SU-DHL-6 (cell line): ENCODE measurements at regions not wholly inside any gene's neighbourhood (a gene's known extent, or its start where the extent isn't known, plus 50 kb on each side); places are given as distances from the start of the nearest gene placed in this dataset.
"Not testable (repeated sequence)": the region's sequence is repeated elsewhere in the genome, so short reads cannot be mapped to it uniquely, and the experiment has no call there.

Experiments used
- H2AFZ ChIP-seq: fragments of 200-600 bp; sonication (generic); 2 replicates; pipeline ENCODE4 v1.6.1; 2014; ENCODE audit warnings: low read depth, mild to moderate bottlenecking, moderate library complexity, mixed read lengths, antibody characterized with exemption, low read length; ENCODE audit not compliant: severe bottlenecking
- H3F3A ChIP-seq: fragments of 200-600 bp; shearing (Covaris generic); 2 replicates; pipeline ENCODE4 v1.6.0; 2016; ENCODE audit warnings: antibody characterized with exemption, mild to moderate bottlenecking; ENCODE audit not compliant: insufficient read depth
- H3K27ac ChIP-seq: fragments of 200-600 bp; sonication (generic); 2 replicates; pipeline ENCODE4 v1.5.1; 2016; ENCODE audit warnings: low read depth, mild to moderate bottlenecking, low read length, moderate library complexity, mixed read lengths
- H3K27me3 ChIP-seq: fragments of 200-600 bp; sonication (generic), shearing (Covaris generic); 2 replicates; pipeline ENCODE4 v1.6.0; 2014; ENCODE audit warnings: mild to moderate bottlenecking, low read length
- H3K36me3 ChIP-seq: fragments of 200-600 bp; sonication (generic); 2 replicates; pipeline ENCODE4 v1.6.1; 2014; ENCODE audit warnings: mild to moderate bottlenecking, low read length, mixed read lengths
- H3K4me2 ChIP-seq: fragments of 300-600, 200-600 bp; shearing (Covaris generic), sonication (generic); 2 replicates; pipeline ENCODE4 v1.6.0; 2014; ENCODE audit warnings: low read length, low read depth, mild to moderate bottlenecking; ENCODE audit not compliant: poor library complexity, severe bottlenecking
- H3K4me3 ChIP-seq: fragments of 200-600 bp; sonication (generic); 2 replicates; pipeline ENCODE4 v1.5.1; 2014; ENCODE audit warnings: antibody characterized with exemption, low read length, mild to moderate bottlenecking, mixed read lengths; ENCODE audit not compliant: insufficient read depth, poor library complexity, severe bottlenecking
- H3K79me2 ChIP-seq: fragments of 200-600 bp; sonication (generic); 2 replicates; pipeline ENCODE4 v1.6.1; 2014; ENCODE audit warnings: mild to moderate bottlenecking, low read length, moderate library complexity; ENCODE audit not compliant: insufficient read depth
- H3K9ac ChIP-seq: fragments of 200-600 bp; sonication (generic); 2 replicates; pipeline ENCODE4 v1.7.0; 2014; ENCODE audit warnings: mild to moderate bottlenecking, low read length
- H3K9me2 ChIP-seq: fragments of 200-600 bp; sonication (generic); replicated peaks from 2 replicates; pipeline ENCODE4 v1.6.1; 2014; ENCODE audit warnings: low read length; ENCODE audit not compliant: insufficient read depth
- H3K9me3 ChIP-seq: fragments of 200-600 bp; sonication (generic); 2 replicates; pipeline ENCODE4 v1.6.1; 2014; ENCODE audit warnings: low read length, mixed read lengths; ENCODE audit not compliant: insufficient read depth
- H4K20me1 ChIP-seq: fragments of 200-600 bp; sonication (generic); 2 replicates; pipeline ENCODE4 v1.6.1; 2014; ENCODE audit warnings: low read depth, mild to moderate bottlenecking, antibody characterized with exemption, low read length, moderate library complexity, mixed read lengths
- EZH2phosphoT487 ChIP-seq: fragments of 200-600 bp; sonication (generic), shearing (Covaris generic); conservative IDR thresholded peaks from 2 replicates; pipeline ENCODE4 v1.6.1; 2018; ENCODE audit warnings: mild to moderate bottlenecking, antibody characterized with exemption, low read length, moderate library complexity, mixed read lengths
- TF ChIP-seq, protein P1 (sequence below): fragments of 200-600 bp; sonication (generic); IDR thresholded peaks from one replicate; pipeline ENCODE4 v1.5.1; 2017; ENCODE audit warnings: antibody characterized with exemption, mild to moderate bottlenecking, low read length, moderate library complexity; ENCODE audit not compliant: insufficient read depth, poor library complexity, severe bottlenecking

- Histone ChIP-seq H3K9ac (no peak overlapping the region), H3K79me2 (no peaks in the 10 kb centered on the region), H3K36me3 (no peaks in the 10 kb centered on the region), H3F3A (no peaks in the 10 kb centered on the region), H3K4me3 (no peak overlapping the region), H3K4me2 (no peak overlapping the region), H3K9me3 (no peaks in the 10 kb centered on the region), H4K20me1 (no peaks in the 10 kb centered on the region), H3K27ac (no peak overlapping the region), H2AFZ (no peak overlapping the region), H3K27me3 (no peaks in the 10 kb centered on the region), H3K9me2 (no peaks in the 10 kb centered on the region)
- no peak for TF ChIP-seq EZH2phosphoT487
- TF ChIP-seq, protein P1, sequence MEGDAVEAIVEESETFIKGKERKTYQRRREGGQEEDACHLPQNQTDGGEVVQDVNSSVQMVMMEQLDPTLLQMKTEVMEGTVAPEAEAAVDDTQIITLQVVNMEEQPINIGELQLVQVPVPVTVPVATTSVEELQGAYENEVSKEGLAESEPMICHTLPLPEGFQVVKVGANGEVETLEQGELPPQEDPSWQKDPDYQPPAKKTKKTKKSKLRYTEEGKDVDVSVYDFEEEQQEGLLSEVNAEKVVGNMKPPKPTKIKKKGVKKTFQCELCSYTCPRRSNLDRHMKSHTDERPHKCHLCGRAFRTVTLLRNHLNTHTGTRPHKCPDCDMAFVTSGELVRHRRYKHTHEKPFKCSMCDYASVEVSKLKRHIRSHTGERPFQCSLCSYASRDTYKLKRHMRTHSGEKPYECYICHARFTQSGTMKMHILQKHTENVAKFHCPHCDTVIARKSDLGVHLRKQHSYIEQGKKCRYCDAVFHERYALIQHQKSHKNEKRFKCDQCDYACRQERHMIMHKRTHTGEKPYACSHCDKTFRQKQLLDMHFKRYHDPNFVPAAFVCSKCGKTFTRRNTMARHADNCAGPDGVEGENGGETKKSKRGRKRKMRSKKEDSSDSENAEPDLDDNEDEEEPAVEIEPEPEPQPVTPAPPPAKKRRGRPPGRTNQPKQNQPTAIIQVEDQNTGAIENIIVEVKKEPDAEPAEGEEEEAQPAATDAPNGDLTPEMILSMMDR, result no peak
Observed at GRCh38 chr12:87597114-87597513, 432.1 kb downstream of the C12orf50 start.

- no peaks in the 10 kb centered on the region for H3K79me2 ChIP-seq
- no peaks in the 10 kb centered on the region for H3K9me3 ChIP-seq
- no peak overlapping the region for H3K4me2 ChIP-seq
- H3K4me3 ChIP-seq, result no peak overlapping the region
- no peak overlapping the region for H3K27ac ChIP-seq
- H2AFZ ChIP-seq, result no peak overlapping the region
- no peaks in the 10 kb centered on the region for H3K27me3 ChIP-seq
- no peaks in the 10 kb centered on the region for H3K9me2 ChIP-seq
- H4K20me1 ChIP-seq, result no peaks in the 10 kb centered on the region
- no peaks in the 10 kb centered on the region for H3F3A ChIP-seq
- H3K36me3 ChIP-seq, result no peaks in the 10 kb centered on the region
- TF ChIP-seq, protein P1, result no peak
- TF ChIP-seq EZH2phosphoT487, result no peak
- no peak overlapping the region for H3K9ac ChIP-seq
Observed at GRCh38 chr12:87596636-87597035, 432.6 kb downstream of the C12orf50 start.

DNA sequence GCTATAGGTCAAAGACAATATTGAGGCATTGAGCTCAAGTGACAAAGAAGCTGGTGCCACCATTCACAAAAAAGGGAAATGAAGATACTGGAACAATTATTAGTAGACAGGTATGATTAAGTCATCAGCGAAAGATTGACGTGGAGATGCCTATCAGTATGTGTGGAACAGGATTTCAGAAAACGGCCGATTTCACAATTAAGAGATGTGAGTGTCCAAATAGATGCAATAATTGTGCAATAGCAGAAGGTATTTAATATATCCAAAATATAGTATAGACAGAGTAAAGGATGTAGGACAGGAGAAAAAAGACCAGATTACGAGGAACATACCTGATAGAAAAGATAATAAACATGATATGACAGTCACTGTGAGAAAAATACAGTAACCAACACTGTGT is 433.1 kb downstream of the C12orf50 start:
- Histone ChIP-seq H3K9ac (no peak overlapping the region), H3K4me2 (no peak overlapping the region), H3K79me2 (no peaks in the 10 kb centered on the region), H4K20me1 (no peaks in the 10 kb centered on the region), H3K4me3 (no peak overlapping the region), H2AFZ (no peak overlapping the region), H3F3A (no peaks in the 10 kb centered on the region), H3K9me3 (no peaks in the 10 kb centered on the region), H3K27me3 (no peaks in the 10 kb centered on the region), H3K36me3 (no peaks in the 10 kb centered on the region), H3K27ac (no peak overlapping the region), H3K9me2 (no peaks in the 10 kb centered on the region)
- no peak for TF ChIP-seq EZH2phosphoT487

DNA sequence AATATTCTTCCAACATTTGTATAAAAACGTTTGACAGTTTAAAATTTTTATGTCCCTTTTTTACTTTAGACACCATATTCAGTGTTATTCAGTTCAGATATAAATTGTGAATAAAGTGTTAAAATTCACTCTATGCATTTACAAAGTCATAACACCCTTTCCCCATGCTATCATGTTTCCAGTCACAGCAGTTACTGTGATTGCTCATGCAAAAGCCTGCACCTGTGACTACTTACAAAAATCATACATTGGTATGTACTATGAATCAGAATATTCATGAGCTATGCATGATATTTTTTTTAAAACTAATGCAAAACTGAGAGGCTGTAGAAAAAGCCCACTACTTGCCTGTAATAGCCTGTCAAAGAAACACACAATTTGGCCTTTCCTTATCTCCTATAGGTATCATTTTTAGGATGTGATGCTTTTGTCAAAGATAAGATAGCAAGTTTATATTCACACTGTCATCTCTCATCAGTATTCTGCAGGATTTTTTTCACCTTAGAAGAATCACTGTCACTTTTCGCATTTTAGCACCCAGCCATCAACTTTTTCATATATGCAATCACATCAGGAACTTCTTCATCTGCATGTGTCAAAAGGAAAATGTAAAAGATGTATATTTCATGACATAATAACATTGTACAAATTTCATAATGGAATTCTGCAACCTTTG is 443.2 kb downstream of the C12orf50 start:
- Histone ChIP-seq H3K27ac (no peak overlapping the region), H3K27me3 (no peaks in the 10 kb centered on the region), H3K79me2 (no peaks in the 10 kb centered on the region), H3K4me3 (no peak overlapping the region), H2AFZ (no peak overlapping the region), H3K9me2 (no peaks in the 10 kb centered on the region), H3K4me2 (no peak overlapping the region), H4K20me1 (no peaks in the 10 kb centered on the region), H3K9ac (no peak overlapping the region), H3K36me3 (no peaks in the 10 kb centered on the region), H3F3A (no peaks in the 10 kb centered on the region), H3K9me3 (no peaks in the 10 kb centered on the region)
- TF ChIP-seq EZH2phosphoT487, result no peak
- TF ChIP-seq, protein P1, result no peak

- not testable (repeated sequence) for H3K79me2 ChIP-seq, H3K9me2 ChIP-seq, H3K27ac ChIP-seq, H4K20me1 ChIP-seq, H2AFZ ChIP-seq, H3K9me3 ChIP-seq, H3K4me2 ChIP-seq, H3F3A ChIP-seq, H3K4me3 ChIP-seq, H3K27me3 ChIP-seq, H3K36me3 ChIP-seq, H3K9ac ChIP-seq
Observed at GRCh38 chr12:87579091-87579490, 450.1 kb downstream of the C12orf50 start.
